SK-N-SH treated with all-trans-retinoic acid at 6 μM for 48 hours (cell line): ENCODE measurements at regions not wholly inside any gene's neighbourhood (a gene's known extent, or its start where the extent isn't known, plus 50 kb on each side); places are given as distances from the start of the nearest gene placed in this dataset.

ENCODE experiments used
- ARNTL ChIP-seq: fragments of 450-650 bp; formaldehyde crosslinking; IDR thresholded peaks from 2 replicates; pipeline ENCODE4 v1.5.0; 2020; ENCODE audit warnings: low read depth, mild to moderate bottlenecking, moderate library complexity, borderline replicate concordance
- BACH2 ChIP-seq: fragments of 250-450 bp; sonication (Bioruptor Pico); IDR thresholded peaks from 2 replicates; pipeline ENCODE4 v1.9.0; 2021; ENCODE audit warnings: mild to moderate bottlenecking, borderline replicate concordance
- CSDC2 ChIP-seq: fragments of 250-450 bp; sonication (Bioruptor Pico); IDR thresholded peaks from 2 replicates; pipeline ENCODE4 v1.5.0; 2020; ENCODE audit warnings: mild to moderate bottlenecking, moderate library complexity
- ESRRG ChIP-seq: fragments of 250-450 bp; sonication (Bioruptor Pico); IDR thresholded peaks from 2 replicates; pipeline ENCODE4 v1.6.1; 2021; ENCODE audit warnings: mild to moderate bottlenecking
- GLIS3 ChIP-seq: fragments of 250-450 bp; sonication (Bioruptor Pico); IDR thresholded peaks from 2 replicates; pipeline ENCODE4 v1.5.0; 2020; ENCODE audit warnings: mild to moderate bottlenecking, moderate library complexity
- OSR1 ChIP-seq: fragments of 250-450 bp; sonication (Bioruptor Pico); IDR thresholded peaks from 2 replicates; pipeline ENCODE4 v1.8.0; 2022; ENCODE audit warnings: moderate library complexity, mild to moderate bottlenecking, inconsistent platforms
- PPARA ChIP-seq: fragments of 250-450 bp; sonication (Bioruptor Pico); IDR thresholded peaks from 2 replicates; pipeline ENCODE4 v1.5.0; 2020; ENCODE audit warnings: mild to moderate bottlenecking, borderline replicate concordance
- RARB ChIP-seq: fragments of 250-450 bp; sonication (Bioruptor Pico); IDR thresholded peaks from 2 replicates; pipeline ENCODE4 v1.8.0; 2021; ENCODE audit warnings: mild to moderate bottlenecking, moderate library complexity
- ZFP3 ChIP-seq: fragments of 250-450 bp; sonication (Bioruptor Pico); IDR thresholded peaks from 2 replicates; pipeline ENCODE4 v1.5.0; 2020; ENCODE audit warnings: mild to moderate bottlenecking, moderate library complexity
- ZFP30 ChIP-seq: fragments of 450-650 bp; formaldehyde crosslinking; IDR thresholded peaks from 2 replicates; pipeline ENCODE4 v1.5.0; 2022; ENCODE audit warnings: mild to moderate bottlenecking, moderate library complexity
- ZNF8 ChIP-seq: fragments of 450-650 bp; formaldehyde crosslinking; IDR thresholded peaks from 2 replicates; pipeline ENCODE4 v1.5.0; 2020; ENCODE audit warnings: mild to moderate bottlenecking, moderate library complexity
- TF ChIP-seq, protein P1 (sequence below): fragments of 250-450 bp; sonication (Bioruptor Pico); IDR thresholded peaks from 2 replicates; pipeline ENCODE4 v1.8.0; 2020; ENCODE audit warnings: mild to moderate bottlenecking, moderate library complexity, borderline replicate concordance
- TF ChIP-seq, protein P2 (sequence below): fragments of 250-450 bp; sonication (Bioruptor Pico); IDR thresholded peaks from 2 replicates; pipeline ENCODE4 v1.5.1; 2021; ENCODE audit warnings: mild to moderate bottlenecking, moderate library complexity
- TF ChIP-seq, protein P3 (sequence below): fragments of 250-450 bp; sonication (Bioruptor Pico); IDR thresholded peaks from 2 replicates; pipeline ENCODE4 v1.5.1; 2020; ENCODE audit warnings: low read depth, mild to moderate bottlenecking, moderate library complexity

DNA sequence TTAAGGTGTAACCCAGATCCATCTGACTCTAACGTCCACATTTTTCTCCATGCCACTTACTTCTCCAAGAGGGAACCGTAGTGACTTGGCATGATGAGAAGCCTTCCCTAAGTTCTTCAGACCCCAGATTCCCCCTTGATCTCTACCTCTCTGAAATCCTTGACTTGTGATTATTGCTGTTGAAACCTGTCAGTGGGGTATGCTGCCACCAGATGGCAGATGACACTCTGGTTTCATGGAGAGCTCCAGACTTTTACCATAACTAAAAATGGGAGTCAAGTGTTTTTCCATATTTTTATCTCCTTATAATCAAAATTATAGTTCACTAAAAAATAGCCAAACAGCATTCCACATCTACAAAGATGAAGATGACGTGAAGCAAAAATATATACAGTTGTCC is 504.2 kb downstream of the SOX6 start:
- TF ChIP-seq RARB (CRISPR knock-in tag) (no peak), ARNTL (CRISPR knock-in tag) (no peak), BACH2 (CRISPR knock-in tag) (no peak), ZFP30 (CRISPR knock-in tag) (no peak), PPARA (CRISPR knock-in tag) (no peak), ZNF8 (CRISPR knock-in tag) (no peak), ESRRG (CRISPR knock-in tag) (no peak), ZFP3 (no peak), OSR1 (CRISPR knock-in tag) (no peak), CSDC2 (CRISPR knock-in tag) (no peak), GLIS3 (CRISPR knock-in tag) (no peak)
- TF ChIP-seq, protein P1, sequence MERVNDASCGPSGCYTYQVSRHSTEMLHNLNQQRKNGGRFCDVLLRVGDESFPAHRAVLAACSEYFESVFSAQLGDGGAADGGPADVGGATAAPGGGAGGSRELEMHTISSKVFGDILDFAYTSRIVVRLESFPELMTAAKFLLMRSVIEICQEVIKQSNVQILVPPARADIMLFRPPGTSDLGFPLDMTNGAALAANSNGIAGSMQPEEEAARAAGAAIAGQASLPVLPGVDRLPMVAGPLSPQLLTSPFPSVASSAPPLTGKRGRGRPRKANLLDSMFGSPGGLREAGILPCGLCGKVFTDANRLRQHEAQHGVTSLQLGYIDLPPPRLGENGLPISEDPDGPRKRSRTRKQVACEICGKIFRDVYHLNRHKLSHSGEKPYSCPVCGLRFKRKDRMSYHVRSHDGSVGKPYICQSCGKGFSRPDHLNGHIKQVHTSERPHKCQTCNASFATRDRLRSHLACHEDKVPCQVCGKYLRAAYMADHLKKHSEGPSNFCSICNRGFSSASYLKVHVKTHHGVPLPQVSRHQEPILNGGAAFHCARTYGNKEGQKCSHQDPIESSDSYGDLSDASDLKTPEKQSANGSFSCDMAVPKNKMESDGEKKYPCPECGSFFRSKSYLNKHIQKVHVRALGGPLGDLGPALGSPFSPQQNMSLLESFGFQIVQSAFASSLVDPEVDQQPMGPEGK (CRISPR knock-in tag): no peak
- TF ChIP-seq, protein P2, sequence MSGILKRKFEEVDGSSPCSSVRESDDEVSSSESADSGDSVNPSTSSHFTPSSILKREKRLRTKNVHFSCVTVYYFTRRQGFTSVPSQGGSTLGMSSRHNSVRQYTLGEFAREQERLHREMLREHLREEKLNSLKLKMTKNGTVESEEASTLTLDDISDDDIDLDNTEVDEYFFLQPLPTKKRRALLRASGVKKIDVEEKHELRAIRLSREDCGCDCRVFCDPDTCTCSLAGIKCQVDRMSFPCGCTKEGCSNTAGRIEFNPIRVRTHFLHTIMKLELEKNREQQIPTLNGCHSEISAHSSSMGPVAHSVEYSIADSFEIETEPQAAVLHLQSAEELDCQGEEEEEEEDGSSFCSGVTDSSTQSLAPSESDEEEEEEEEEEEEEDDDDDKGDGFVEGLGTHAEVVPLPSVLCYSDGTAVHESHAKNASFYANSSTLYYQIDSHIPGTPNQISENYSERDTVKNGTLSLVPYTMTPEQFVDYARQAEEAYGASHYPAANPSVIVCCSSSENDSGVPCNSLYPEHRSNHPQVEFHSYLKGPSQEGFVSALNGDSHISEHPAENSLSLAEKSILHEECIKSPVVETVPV (CRISPR knock-in tag): no peak
- TF ChIP-seq, protein P3, sequence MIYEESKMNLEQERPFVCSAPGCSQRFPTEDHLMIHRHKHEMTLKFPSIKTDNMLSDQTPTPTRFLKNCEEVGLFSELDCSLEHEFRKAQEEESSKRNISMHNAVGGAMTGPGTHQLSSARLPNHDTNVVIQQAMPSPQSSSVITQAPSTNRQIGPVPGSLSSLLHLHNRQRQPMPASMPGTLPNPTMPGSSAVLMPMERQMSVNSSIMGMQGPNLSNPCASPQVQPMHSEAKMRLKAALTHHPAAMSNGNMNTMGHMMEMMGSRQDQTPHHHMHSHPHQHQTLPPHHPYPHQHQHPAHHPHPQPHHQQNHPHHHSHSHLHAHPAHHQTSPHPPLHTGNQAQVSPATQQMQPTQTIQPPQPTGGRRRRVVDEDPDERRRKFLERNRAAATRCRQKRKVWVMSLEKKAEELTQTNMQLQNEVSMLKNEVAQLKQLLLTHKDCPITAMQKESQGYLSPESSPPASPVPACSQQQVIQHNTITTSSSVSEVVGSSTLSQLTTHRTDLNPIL: no peak
